GM12873 (cell line): ENCODE measurements at regions not wholly inside any gene's neighbourhood (a gene's known extent, or its start where the extent isn't known, plus 50 kb on each side); places are given as distances from the start of the nearest gene placed in this dataset.

Experiments used
- CTCF ChIP-seq: IDR thresholded peaks from 2 replicates; pipeline ENCODE4 v1.5.1; 2012; ENCODE audit warnings: low read depth, mild to moderate bottlenecking, moderate library complexity, low read length, control low read depth; ENCODE audit not compliant: insufficient read depth; ENCODE audit errors: missing control alignments

GRCh38 chr17:13113821-13114525 is 96.1 kb upstream of the ELAC2 start:
- TF ChIP-seq CTCF = no peak

DNA sequence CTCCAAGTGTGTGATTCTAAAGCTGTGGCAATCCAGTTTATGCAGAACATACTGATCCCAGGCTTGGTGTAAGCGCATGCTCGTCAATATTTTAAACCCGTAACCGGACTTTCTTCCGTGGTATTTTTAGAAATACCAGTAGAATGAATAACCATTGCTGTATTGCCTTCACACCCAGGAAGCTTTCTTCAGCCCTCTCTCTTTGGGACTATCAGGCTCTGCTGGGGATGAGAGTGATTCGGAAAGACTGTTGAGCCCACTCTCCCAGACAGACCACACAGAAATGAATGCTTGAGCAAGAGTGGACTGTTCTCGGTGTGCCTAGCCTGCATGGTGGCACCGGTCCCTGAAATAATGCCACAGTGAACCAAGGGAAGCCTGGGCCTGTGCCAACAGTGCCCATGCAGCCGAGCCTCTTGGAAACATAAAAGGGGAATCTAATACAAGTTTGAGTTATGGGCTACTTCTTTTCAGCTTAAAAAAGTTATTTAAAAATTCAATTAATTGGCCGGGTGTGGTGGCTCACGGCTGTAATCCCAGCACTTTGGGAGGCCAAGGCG is 89.9 kb upstream of the ELAC2 start:
- no peak for TF ChIP-seq CTCF

DNA sequence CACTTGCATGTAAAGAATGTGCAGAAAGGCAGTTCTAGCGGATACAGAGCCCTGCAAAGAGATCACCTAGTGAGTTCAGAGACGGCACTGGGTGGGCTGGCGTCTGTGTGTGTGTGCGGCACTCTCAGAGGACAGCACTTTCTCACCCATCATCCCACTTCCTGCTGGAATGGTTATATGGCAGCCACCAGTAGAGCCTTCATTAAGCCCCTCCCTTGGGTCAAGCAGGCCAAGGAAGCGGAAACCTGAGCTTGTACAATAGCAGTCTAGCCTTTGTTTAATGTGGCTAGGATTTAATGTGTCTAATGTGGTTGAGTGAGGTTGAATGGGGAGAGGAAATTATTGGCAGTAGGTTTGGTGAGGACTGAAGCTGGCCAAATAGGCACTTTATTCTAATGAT is 88.3 kb upstream of the ELAC2 start:
- no peak for TF ChIP-seq CTCF

DNA sequence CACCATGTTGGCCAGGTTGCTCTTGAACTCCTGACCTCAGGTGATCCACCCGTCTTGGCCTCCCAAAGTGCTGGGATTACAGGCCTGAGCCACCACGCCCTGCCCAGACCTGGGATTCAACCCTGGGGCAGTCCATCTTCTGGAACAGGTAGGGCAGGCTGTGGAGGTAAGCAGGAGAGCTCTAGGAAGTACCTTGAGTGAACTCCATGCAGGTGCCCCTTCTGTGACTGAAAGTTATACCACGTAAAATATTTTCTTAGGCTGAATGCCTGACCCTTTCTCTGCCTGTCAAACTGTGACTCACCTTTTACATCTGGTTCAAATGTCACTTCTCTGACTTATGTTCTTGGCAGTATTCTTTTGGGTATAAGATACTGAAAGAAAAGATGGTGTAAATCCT is 86.7 kb upstream of the ELAC2 start:
- TF ChIP-seq CTCF = no peak

- TF ChIP-seq CTCF = no peak
Observed at GRCh38 chr17:13102477-13102876, 84.7 kb upstream of the ELAC2 start.

DNA sequence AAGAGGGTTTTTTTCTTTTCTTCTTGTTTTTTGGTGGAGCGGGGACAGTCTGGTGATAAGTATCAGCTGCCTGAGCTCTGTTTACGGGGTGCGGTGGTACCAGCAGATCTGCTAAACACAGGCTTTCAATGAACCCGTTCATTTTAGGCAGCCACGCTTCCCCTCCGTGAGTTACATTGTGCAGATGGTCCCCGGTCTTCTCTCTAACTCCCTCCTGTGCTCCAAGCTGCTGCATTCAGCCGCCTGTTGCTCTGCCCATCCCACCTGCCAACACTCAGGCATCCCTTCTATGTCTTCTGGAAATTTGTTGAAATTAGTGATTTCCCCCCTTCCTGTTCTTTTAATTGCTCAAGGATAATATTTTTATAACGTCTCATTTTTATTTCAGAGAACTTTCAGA is 82.1 kb upstream of the ELAC2 start:
- TF ChIP-seq CTCF = no peak

GRCh38 chr17:13099089-13099735 is 81.4 kb upstream of the ELAC2 start:
- TF ChIP-seq CTCF = no peak
